Suppressor macrophage treated with lipopolysaccharide for 4 hours (primary cell): ENCODE measurements at regions not wholly inside any gene's neighbourhood (a gene's known extent, or its start where the extent isn't known, plus 50 kb on each side); places are given as distances from the start of the nearest gene placed in this dataset.

Experiments used
- DNase-seq: peaks from one replicate; pipeline ENCODE4 v3.0.0-alpha.2; 2020

- DNase-seq: no peak
These were observed 52.4 kb upstream of the WDR26 start for GRCh38 chr1:224486801-224487583.

- DNase-seq: peak; percentile 76
These were observed 54.4 kb upstream of the WDR26 start for GRCh38 chr1:224488806-224489499.

- DNase-seq: no peak
These were observed 55.2 kb upstream of the WDR26 start for GRCh38 chr1:224489534-224490365.

DNA sequence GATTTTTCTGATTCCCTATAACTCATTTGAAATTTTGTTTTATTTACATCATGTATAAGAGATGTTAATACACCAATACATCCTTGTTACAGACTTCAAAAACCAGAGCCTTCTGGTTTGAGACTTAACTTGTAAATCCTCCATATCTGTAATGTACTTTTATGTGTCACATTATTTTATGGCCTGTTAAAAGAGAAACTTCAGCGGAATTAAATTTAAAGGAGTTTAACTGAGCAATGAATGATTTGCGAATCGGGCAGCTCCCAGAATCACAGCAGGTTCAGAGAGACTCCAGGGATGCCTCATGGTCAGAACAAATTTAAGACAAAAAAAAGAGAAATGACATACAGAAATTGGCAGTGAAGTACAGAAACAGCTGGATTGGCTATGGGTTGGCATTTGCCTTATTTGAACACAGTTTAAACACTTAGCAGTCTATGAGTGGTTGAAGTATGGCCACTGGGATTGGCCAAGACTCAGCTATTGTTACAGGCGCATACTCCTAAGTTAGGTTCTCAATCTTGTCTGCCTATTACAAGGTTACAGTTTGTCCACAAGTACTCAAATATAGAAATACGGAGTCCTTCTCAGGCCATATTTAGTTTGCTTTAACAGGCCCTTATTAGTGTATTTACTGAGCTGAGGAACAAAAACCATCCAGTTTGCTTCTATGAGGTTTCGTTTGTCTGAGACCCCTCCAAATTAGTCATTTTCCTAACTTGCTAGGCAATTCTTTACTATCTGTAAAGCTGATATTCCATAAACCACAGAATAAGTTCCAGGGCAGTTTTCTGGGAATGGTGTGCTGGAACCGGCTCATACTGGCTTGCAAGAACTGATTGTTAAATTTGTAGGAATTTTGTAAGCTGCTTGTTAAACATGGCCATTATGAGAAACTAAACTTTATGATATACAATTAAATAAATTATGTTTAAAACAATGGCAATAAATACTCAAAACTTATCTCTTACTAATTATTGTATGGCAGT, 56.2 kb upstream of the WDR26 start:
- no peak for DNase-seq

DNA sequence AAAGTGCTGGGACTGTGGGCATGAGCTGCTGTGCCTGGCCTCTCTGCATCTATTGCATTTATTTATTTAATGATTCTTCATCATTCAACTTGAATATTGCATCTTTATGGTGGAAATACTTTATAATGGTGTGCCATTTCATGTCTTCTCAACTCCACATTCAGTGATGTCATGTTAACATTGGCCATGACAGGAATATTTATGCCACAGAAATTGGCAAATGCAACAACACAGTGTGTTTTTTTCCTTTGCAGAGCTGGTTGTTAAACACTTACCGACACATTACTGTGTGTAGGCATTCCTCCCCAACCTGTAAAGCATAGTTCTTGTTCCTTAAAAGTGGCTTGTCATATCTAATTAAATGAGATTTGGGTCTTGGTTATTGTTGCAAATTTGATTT, 57.4 kb upstream of the WDR26 start:
- DNase-seq: no peak

- no peak for DNase-seq
These were observed 58.0 kb upstream of the WDR26 start for GRCh38 chr1:224492632-224493031.

DNA sequence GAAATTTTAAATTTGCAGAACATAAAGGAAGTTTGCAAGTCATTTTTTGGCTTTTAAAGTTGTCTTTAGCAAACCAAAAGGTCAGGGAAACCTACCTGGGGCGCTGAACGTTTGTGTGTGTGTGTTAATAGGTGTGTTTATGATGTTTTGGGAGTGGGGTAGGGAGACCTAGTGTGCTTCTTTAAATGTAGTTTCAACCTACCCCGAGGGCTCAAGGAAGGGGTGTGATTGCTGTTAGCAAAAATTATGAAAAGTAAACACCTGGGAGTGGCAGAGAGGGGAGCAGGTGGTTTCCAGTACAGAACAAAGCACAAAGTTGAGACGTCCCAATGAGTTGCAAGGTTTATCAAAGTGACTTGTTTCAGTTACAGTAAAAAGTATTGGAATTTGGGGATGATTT, 58.7 kb upstream of the WDR26 start:
- no peak for DNase-seq

DNA sequence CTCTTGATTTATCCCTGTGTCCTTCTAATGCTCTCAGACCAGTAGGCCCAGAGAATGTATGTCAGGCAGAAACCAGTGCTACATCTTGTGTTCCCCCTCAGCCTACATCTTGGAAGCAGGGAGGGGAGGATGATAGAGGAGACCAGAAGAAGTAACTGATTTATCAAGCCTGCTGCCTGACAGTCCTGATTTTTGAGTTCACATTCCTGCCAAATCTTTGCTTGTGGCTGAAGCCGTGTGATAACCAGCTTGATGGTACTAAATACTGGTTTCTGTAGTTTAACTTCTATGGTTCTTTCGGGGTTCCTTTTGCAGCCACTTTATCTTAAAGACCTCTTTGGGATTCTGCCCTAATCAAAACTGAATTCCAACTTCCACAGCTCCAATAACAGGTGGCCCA, 59.7 kb upstream of the WDR26 start:
- DNase-seq: no peak

- DNase-seq: peak; percentile 49
These were observed 61.3 kb upstream of the WDR26 start for GRCh38 chr1:224495866-224496265.

DNA sequence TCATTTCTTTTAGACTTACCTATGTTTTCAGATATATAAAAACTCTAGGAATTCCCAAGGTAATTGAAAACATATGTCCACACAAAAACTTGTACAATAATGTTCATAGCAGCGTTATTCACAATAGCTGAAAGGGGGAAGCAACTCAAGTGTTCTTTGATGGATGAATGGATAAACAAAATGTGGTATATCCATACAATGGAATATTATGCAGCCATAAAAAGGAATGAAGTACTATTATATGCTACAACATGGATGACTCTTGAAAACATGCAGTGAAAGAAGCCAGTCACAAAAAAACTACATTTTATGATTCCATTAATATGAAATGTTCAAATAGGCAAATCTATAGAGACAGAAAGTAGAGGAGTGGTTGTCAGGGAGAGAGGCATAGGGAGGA, 62.2 kb upstream of the WDR26 start:
- no peak for DNase-seq

GRCh38 chr1:224497714-224498573, 63.3 kb upstream of the WDR26 start:
- DNase-seq: peak; percentile 93

DNA sequence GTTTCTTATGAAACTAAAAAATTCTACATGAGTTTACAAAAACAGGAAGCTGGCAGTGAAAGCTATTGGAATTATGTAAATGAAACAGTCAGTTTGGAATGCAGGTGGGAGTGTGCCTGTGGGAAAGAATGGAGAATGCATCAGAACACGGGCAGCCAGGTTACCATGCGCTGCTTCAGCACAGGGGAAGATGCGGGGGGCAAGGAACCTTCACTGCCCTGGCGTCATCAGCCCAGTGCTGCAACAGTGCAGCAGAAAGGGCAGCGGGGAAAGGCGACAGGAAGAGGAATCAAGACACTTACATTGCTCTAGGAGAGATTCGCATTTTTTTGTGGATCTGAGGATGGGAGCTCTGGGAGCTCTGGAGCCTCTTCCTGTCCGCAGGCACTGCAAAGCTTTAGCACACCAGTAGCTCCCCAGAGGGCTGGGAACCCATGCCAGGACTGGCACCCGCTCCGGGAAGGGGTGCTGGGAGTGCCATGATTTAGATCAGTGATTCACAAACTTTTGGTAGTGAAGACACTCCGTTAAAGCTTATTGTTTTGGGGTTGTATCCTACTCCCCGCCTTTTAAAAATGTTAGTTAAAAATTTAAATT, 64.1 kb upstream of the WDR26 start:
- no peak for DNase-seq

- DNase-seq: no peak
These were observed 64.6 kb upstream of the WDR26 start for GRCh38 chr1:224499204-224499603.

GRCh38 chr1:224500796-224501195, 66.2 kb upstream of the WDR26 start:
- no peak for DNase-seq

- DNase-seq: no peak
These were observed 67.2 kb upstream of the WDR26 start for GRCh38 chr1:224501836-224502235.

GRCh38 chr1:224502459-224503160, 68.0 kb upstream of the WDR26 start:
- no peak for DNase-seq

DNA sequence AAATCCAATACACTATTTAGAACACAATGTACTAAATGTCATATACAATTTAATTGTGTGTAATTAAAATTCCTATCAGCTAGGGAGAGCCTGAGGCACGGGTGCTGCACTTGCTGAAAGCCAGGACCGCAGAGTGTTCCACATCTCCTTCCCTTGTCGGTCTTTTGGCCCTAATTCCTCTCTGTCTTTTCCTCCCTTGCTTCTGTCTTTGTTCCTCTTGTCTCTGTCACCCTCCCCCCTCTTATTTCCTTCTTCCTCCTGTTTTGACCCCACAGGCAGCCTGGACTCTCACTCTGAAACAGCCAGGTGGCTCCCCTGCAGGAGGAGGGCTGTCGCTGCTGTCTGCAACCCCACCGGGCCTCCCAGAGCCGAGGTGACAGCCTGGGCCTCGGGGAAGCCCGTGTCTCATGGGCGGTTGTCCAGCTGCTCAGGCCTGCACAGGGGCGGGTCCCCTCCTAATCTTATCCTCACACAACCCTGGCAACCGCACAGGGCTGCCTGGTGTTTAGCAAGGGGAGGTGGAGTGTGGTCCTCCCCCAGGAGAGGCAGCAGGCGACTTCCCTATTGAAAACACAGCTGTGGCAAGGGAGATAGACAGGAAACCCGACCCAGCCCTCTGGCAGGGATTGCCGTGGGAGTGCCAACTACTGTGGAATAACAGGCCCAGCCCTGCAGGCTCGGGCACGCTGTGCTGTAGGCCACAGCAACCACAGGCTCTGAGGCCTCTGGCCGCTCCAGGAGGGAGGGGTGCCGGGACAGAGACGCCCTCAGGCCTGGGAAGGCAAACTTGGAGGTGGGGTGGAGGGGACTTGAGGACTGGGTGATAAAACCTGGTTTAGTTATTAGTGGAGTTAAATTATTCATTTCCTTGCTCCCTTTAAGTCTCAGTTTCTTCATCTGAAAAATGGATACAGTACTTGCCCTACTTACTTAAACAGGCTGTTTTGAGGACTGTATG, 68.8 kb upstream of the WDR26 start:
- DNase-seq: peak; percentile 77

DNA sequence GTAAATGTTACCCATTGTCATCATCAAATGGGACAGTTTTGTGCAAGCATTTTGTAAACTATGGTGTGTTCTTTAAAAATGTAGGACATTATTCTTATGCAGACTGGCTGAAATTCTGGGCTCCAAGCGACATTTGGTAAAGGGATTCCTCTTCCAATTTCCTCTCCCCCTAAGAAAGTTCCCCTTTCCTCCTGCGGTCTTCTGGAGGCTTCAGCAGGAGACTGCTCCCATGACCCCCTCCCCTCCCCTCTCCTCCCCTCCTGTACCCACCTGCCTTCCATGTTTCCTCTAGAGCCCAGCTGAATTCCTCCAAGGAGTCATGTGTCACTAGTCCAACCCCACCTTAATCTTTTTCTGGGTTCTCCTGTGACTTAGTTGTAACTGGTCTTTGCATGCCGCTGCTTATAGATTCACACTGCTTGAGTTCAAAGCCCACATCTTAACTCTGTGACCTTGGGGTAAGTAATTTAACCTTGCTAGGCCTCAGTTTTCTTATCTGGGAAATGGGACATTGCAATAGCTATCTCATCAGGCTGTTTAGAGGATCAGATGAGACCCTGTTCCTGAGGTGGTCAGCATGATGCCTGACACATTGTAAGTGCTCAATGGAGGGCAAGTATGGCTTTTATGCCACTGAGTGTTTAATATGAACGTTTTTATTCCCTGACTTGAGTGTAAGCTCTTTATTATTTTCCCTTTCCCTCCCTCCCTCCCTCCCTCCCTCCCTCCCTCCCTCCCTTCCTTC, 69.9 kb upstream of the WDR26 start:
- DNase-seq: no peak
